ENCODE measurements at regions not wholly inside any gene's neighbourhood (a gene's known extent, or its start where the extent isn't known, plus 50 kb on each side); places are given as distances from the start of the nearest gene placed in this dataset.
"Not testable (repeated sequence)": the region's sequence is repeated elsewhere in the genome, so short reads cannot be mapped to it uniquely, and the experiment has no call there.

DNA sequence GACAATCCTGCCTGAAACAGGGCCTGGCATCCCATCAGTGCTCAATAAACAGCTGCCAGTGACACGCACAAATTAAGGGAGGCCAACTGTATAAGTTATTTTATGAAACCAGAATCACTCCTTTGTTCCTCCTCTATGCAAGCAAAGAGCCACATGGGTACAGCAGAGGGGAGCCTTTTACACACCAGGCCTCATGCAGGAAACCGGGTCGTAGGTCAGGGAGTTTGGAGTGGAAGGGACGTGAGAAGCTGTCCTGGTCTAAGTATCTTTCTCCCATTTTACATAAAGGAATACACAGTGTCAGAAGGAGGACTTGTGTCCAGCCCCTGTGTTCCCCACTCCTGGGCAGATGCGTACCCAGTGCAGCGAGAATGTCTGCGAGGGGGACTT is 232.1 kb downstream of the POTEG start:
- in situ Hi-C loops (cut with HindIII; ENCODE audit: low pct_unique_long_range_greater_than_20kb, low sequenced_read_pairs); DNase-seq (ENCODE audit: low read depth, low spot score): not testable (repeated sequence)

DNA sequence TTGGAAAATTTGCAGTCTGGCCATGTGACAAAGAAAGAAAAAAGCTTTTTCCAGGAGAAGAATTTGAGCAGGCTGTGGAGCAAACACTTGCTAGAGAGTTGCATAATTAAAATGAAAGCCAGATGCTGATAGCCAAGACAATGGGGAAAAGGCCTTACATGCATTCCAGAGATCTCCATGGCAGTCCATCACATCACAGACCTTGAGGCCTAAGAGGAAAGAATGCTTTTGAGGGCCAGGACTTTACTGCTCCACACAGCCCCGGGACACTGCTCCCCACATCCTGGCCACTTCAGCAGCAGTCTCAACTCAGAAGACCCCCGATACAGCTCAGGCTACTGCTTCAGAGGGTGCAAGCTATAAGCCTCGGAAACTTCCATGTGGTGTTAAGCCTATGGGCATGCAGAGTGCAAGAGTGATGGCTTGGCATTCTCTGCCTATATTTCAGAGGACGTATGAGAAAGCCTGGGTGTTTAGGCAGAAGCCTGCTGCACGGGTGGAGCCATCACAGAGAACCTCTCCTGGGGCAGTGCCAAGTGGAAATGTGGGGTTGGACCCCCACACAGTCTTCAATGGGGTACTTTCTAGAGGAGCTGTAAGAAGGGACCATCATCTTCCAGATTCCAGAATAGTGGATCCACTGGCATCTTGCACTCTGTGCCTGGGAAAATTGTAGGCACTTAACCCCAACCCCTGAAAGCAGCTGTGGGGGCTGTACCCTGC is 230.7 kb downstream of the POTEG start:
- DNase-seq (ENCODE audit: low read depth, low spot score); in situ Hi-C loops (cut with HindIII; ENCODE audit: low pct_unique_long_range_greater_than_20kb, low sequenced_read_pairs): not testable (repeated sequence)

DNA sequence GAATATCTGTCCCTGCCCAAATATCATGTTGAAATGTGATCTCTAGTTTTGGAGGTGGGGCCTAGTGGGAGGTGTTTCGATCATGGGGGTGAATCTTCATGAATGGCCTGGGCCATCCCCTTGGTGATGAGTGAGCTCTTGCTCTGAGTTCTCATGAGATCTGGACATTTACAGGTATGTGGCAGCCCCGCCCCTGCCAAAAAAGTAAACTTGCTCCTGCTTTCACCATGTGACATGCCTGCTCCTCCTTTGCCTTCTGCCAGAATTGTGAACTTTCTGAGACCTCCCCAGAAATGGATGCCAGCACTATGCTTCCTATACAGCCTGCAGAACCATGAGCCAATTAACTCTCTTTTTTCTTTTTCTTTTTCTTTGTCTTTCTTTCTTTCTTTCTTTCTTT is 229.3 kb downstream of the POTEG start:
- in situ Hi-C loops (cut with HindIII; ENCODE audit: low pct_unique_long_range_greater_than_20kb, low sequenced_read_pairs); DNase-seq (ENCODE audit: low read depth, low spot score): not testable (repeated sequence)

DNA sequence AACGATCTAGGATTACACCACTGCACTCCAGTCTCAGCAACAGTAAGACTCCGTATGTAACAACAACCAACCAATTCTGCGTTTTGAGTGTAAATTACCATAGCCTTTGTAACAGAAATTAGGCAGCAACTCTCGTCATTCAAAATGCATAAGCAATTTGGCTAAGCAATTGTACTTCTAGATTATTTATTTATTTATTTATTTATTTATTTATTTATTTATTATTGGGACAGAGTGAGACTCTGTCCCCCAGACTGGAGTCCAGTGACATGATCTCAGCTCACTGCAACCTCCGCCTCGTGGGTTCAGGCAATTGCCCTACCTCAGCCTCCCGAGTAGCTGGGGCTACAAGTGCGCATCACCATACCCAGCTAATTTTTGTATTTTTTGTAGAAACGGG is 217.7 kb downstream of the POTEG start:
- in situ Hi-C loops (cut with HindIII; ENCODE audit: low pct_unique_long_range_greater_than_20kb, low sequenced_read_pairs); DNase-seq (ENCODE audit: low read depth, low spot score): not testable (repeated sequence)

DNA sequence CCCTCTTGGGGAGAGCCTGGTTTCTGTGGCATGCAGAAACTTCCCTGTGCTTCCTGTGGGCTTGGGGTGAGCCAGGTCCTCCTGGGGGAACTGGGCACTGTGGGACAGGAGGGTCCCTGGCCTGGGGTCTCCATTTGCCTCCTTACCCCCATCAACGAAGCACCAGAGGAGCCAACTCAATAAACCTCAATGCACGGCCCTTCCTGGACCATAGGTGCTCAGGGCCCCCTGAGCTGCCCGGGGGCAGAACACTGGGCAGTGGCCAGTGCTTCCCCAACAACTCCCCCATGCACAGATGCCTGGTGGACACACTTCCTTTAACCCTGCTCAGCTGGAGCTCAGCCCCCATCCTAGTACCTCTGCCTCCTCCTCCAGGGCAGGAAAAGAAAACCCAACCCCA is 214.7 kb downstream of the POTEG start:
- DNase-seq (ENCODE audit: low read depth, low spot score); in situ Hi-C loops (cut with HindIII; ENCODE audit: low pct_unique_long_range_greater_than_20kb, low sequenced_read_pairs): not testable (repeated sequence)

DNA sequence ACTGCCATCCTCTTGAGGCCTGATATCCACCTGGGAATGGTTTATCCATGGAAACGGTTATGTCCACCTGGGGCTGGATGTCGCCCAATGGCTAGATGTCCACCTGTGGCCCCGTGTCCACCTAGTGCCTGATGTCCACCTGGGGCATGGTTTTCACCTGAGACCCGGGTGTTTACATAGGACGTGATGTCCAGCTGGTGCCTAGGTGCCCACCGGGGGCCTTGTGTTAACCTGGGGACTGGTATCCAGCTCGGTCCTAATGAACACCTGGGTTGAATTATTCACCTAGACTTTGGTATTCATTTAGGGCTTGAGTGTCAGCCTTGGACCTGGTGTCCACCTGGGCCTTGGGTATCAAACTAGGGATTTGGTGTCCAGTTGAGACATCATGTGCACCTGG is 202.7 kb downstream of the POTEG start:
- DNase-seq (ENCODE audit: low read depth, low spot score); in situ Hi-C loops (cut with HindIII; ENCODE audit: low pct_unique_long_range_greater_than_20kb, low sequenced_read_pairs): not testable (repeated sequence)

DNA sequence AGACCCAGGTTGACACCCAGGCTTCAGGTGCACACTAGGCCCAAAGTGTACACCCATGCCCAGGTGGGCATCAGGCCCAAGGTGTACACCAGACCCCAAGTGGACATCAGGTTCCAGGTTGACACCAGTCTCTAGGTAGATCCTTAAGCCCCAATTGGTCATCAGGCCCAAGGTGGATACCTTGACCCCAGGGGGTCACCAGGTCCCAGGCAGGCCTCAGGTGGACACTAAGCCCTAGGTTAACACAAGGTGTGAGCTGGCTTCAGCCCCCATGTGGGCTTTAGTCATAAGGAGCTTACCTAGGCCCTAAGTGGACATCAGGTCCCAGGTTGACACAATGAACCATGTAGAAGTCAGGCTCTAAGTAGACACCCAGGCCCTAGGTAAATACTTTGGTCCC is 200.1 kb downstream of the POTEG start:
- DNase-seq (ENCODE audit: low read depth, low spot score); in situ Hi-C loops (cut with HindIII; ENCODE audit: low pct_unique_long_range_greater_than_20kb, low sequenced_read_pairs): not testable (repeated sequence)

DNA sequence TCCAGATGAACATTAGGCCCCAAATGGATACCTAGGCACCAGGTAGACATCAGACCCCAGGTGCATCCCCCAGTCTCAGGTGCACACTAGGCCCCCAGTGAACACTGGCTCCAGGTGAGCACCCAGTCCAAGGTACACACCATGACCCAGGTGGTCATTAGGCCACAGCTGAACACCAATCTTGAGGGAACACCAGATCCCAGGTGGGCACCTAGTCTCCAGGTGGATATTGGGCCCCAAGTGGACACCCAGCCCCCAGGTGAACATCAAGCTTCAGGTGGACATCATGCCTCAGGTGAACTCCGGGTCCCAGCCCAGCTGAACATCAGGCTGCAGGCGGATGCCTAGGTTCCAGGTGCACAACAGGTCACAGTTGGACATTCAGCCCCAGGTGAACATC is 196.5 kb downstream of the POTEG start:
- DNase-seq (ENCODE audit: low read depth, low spot score), result not testable (repeated sequence)

DNA sequence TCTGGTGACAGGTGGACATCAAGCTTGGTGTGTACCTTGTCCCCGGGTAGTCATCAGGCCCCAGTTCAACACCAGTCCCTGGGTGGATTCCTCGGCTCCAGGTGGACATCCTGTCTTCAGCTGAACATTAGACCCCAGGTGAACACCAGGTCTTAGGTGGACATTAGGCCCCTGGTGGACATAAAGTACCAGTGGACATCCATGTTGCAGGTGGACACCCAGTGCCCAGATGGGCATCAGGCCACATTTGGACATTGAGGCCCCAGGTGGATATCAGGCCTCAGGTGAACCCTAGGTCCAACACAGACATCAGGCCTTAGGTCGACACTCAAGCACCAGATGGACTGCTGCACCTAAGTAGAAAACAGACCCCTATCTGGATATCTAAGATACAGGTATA is 195.6 kb downstream of the POTEG start:
- DNase-seq (ENCODE audit: low read depth, low spot score); in situ Hi-C loops (cut with HindIII; ENCODE audit: low pct_unique_long_range_greater_than_20kb, low sequenced_read_pairs): not testable (repeated sequence)

More for the DNA sequence above, 196.5 kb downstream of the POTEG start:
- in situ Hi-C loops (cut with HindIII; ENCODE audit: low pct_unique_long_range_greater_than_20kb, low sequenced_read_pairs), result not testable (repeated sequence)

DNA sequence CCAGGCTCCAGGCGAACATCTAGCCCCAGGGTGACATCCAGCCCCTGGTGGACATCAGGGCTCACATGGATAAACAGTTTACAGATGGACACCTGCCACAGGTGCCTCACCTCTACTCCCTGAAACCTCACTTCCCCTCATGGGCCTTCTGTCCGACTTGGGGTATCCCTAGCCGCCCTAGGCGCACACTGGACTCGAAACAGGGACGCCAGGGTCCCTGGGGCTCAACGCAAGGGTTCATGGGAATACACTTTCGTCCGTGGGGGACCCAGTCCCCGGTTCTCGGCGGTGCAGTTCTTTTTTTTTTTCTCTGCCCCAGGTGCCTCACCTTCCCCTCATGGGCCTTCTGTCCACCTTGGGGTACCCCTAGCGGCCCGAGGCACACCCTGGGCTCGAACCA is 194.2 kb downstream of the POTEG start:
- in situ Hi-C loops (cut with HindIII; ENCODE audit: low pct_unique_long_range_greater_than_20kb, low sequenced_read_pairs); DNase-seq (ENCODE audit: low read depth, low spot score): not testable (repeated sequence)

DNA sequence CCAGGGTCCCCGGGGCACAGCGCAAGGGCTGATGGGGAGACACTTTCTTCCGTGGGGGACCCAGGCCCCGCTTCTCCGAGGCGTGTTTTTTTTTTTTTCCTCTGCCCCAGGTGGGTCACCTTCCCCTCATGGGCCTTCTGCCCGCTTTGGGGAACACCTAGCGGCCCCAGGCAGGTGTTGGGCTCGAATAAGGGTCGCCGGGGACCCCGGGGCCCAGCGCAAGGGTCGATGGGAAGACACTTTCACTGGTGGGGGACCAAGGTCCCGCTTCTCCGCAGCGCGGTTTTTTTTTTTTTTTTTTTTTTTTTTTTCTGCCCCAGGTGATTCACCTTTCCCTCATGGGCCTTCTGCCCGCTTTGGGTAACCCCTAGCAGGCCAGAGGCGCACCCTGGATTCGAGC is 193.8 kb downstream of the POTEG start:
- DNase-seq (ENCODE audit: low read depth, low spot score); in situ Hi-C loops (cut with HindIII; ENCODE audit: low pct_unique_long_range_greater_than_20kb, low sequenced_read_pairs): not testable (repeated sequence)

DNA sequence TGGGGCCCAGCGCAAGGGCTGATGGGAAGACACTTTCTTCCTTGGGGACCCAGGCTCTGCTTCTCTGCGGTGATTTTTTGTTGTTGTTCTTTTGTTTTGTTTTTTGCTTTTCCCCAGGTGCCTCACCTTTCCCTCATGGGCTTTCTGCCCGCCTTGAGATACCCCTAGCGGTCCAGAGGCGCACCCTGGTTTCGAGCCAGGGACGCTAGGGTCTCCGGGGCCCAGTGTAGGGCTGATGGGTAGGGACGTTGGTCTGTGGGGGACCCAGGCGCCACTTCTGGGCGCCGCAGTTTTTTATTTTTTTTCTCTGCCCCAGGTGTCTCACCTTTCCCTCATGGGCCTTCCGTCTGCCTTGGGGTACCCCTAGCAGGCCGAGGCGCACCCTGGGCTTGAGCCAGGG is 192.7 kb downstream of the POTEG start:
- DNase-seq (ENCODE audit: low read depth, low spot score); in situ Hi-C loops (cut with HindIII; ENCODE audit: low pct_unique_long_range_greater_than_20kb, low sequenced_read_pairs): not testable (repeated sequence)

DNA sequence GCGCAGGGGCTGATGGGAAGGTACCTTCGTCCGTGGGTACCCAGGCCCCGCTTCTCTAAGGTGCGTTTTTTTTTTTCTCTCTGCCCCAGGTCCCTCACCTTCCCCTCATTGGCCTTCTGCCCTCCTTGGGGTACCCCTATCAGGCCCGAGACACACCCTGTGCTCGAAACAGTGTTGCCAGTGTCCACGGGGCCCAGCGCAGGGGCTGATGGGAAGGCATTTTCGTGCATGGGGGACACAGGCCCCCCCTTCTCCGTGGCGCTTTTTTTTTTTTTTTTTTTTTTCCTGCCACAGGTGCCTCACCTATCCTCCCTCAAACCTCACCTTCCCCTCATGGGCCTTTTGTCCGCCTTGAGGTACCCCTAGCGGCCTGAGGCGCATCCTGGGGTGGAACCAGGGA is 191.6 kb downstream of the POTEG start:
- DNase-seq (ENCODE audit: low read depth, low spot score); in situ Hi-C loops (cut with HindIII; ENCODE audit: low pct_unique_long_range_greater_than_20kb, low sequenced_read_pairs): not testable (repeated sequence)

DNA sequence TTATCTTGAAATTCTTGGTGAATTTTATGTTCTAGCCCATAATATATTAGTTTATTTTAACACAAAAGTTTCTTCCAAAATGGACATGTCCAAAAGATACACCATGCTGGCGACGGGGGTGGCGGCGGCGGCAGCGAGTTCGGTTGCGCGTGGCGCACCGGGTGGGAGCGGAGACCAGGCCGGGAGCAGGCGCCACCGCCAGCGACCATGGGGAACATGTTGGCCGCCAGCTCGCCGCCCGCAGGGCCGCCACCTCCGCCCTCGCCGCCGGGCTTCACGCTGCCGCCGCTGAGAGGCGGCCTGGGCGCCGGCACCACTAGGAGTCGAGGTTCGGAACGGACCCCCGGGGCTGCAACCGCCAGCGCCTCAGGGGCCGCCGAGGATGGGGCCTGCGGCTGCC is 167.2 kb downstream of the POTEG start:
- DNase-seq (ENCODE audit: low read depth, low spot score); in situ Hi-C loops (cut with HindIII; ENCODE audit: low pct_unique_long_range_greater_than_20kb, low sequenced_read_pairs): not testable (repeated sequence)

DNA sequence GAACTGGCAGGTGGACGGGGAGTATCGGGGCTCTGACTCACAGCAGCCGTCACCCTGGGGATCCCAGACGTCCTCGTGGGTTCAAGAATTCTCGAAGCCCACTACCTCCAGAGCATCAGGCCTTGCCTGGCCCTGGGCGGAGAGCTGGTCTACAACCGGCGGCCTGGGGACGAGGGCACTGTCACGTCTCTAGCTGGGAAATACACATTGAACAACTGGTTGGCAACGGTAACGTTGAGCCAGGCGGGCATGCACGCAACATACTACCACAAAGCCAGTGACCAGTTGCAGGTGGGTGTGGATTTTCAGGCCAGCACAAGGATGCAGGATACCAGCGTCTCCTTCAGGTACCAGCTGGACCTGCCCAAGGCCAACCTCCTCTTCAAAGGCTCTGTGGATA is 166.5 kb downstream of the POTEG start:
- in situ Hi-C loops (cut with HindIII; ENCODE audit: low pct_unique_long_range_greater_than_20kb, low sequenced_read_pairs); DNase-seq (ENCODE audit: low read depth, low spot score): not testable (repeated sequence)

DNA sequence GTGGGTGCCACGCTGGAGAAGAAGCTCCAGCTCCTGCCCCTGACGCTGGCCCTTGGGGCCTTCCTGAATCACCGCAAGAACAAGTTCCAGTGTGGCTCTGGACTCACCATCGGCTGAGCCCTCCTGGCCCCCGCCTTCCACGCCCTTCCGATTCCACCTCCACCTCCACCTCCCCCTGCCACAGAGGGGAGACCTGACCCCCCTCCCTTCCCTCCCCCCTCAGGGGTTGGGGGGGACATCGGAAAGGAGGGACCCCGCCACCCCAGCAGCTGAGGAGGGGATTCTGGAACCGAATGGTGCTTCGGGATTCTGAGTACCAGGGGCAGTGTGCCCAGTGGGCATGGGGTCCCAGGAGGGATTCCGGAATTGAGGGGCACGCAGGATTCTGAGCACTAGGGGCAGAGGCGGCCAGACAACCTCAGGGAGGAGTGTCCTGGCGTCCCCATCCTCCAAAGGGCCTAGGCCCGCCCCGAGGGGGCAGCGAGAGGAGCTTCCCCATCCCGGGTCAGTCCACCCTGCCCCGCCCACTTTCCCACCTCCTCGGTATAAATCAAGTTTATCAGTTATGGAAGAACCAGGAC is 166.0 kb downstream of the POTEG start:
- in situ Hi-C loops (cut with HindIII; ENCODE audit: low pct_unique_long_range_greater_than_20kb, low sequenced_read_pairs); DNase-seq (ENCODE audit: low read depth, low spot score): not testable (repeated sequence)

DNA sequence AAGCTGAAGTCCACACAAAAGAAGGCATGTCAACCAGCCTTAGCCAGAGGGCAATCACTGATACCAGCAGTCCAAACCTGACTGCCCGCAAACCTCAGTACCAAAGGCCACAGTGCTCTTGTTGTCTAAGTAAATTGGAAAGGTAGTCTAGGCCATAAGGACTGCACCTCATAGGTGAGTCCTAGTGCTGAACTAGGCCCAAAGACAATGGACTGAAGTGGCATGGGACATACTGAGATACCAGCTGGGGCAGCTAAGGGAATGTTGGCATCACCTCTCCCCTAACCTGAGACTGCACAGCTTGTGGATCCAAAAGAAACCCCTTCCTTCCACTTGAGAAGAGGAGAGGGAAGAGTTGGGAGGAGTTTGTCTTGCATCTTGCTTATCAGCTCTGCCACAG is 161.9 kb downstream of the POTEG start:
- DNase-seq (ENCODE audit: low read depth, low spot score); in situ Hi-C loops (cut with HindIII; ENCODE audit: low pct_unique_long_range_greater_than_20kb, low sequenced_read_pairs): not testable (repeated sequence)

DNA sequence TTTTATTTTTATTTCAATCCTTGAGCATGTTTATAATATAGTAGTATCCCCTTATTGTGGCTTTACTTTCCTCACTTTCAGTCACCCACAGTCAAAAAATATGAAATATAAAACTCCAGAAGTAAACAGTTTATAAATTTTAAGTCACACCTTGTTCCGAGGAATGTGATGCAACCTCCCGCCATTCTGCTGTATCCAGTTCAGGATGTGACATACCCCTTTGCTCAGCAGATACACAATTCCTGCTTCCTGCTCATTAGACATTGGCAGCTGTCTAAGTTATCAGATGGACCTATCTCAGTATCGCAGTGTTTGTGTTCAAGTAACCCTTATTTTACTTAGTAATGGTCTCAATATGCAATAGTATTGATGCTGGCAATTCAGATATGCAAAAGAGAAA is 144.5 kb downstream of the POTEG start:
- in situ Hi-C loops (cut with HindIII; ENCODE audit: low pct_unique_long_range_greater_than_20kb, low sequenced_read_pairs); DNase-seq (ENCODE audit: low read depth, low spot score): not testable (repeated sequence)

DNA sequence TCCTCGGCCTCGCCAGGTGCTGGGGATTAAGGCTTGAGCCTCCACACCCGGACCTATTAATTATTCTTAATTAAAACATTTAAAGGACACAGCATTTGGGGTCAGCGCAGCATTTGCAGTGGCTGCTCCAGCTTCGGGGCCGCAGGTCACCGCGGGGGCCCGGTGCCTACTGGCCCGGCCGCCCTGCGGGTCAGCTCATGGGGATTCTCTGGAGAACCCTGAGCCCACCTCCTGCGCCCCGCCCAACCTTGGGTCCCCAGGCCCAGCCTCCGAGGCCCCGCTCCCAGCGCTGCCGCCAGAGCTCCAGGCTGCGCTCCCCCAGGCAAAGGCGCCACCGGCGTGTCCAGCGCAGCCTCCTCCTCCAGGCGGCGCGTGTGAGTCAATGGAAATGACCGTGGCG is 133.9 kb downstream of the POTEG start:
- DNase-seq (ENCODE audit: low read depth, low spot score); in situ Hi-C loops (cut with HindIII; ENCODE audit: low pct_unique_long_range_greater_than_20kb, low sequenced_read_pairs): not testable (repeated sequence)
